Breast epithelium (tissue), 3 donors: ENCODE measurements at regions not wholly inside any gene's neighbourhood (a gene's known extent, or its start where the extent isn't known, plus 50 kb on each side); places are given as distances from the start of the nearest gene placed in this dataset.

Experiments
- POLR2A ChIP-seq: fragments of 450-650 bp; IDR thresholded peaks from one replicate; pipeline ENCODE4 v1.6.1; 2016; ENCODE audit warnings: antibody characterized with exemption, mild to moderate bottlenecking, moderate library complexity
- POLR2AphosphoS5 ChIP-seq, 3 donors: sonication (generic); formaldehyde crosslinking; IDR thresholded peaks; one replicate each; pipeline ENCODE4 v1.6.1; 2017; ENCODE audit warnings: antibody characterized with exemption in 3 of 3
- TF ChIP-seq, protein P1 (sequence below), 3 donors: fragments of 450-650 bp; IDR thresholded peaks; one replicate each; pipeline ENCODE4 v1.5.1; 2016 to 2017; ENCODE audit warnings: antibody characterized with exemption in 3 of 3, mild to moderate bottlenecking in 3 of 3, moderate library complexity in 3 of 3

DNA sequence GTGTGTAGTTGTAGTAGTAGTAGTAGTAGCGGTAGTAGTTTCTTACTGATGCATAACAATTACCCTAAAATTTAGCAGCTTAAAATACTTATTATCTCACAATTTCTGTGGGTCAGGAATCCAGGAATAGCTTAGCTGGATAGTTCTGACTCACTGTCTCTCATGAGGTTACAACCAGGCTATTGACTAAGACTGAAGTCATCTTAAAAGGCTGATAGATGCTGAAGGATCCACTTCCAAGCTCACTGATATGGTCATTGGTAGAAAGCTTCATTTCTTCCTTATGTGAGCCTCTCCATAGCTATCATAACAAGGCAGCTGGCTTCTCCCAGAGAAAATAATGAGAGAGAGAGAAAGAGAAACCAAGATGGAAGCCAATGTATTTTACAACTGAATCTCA, 147.5 kb upstream of the FBXL17 start:
- TF ChIP-seq, protein P1, sequence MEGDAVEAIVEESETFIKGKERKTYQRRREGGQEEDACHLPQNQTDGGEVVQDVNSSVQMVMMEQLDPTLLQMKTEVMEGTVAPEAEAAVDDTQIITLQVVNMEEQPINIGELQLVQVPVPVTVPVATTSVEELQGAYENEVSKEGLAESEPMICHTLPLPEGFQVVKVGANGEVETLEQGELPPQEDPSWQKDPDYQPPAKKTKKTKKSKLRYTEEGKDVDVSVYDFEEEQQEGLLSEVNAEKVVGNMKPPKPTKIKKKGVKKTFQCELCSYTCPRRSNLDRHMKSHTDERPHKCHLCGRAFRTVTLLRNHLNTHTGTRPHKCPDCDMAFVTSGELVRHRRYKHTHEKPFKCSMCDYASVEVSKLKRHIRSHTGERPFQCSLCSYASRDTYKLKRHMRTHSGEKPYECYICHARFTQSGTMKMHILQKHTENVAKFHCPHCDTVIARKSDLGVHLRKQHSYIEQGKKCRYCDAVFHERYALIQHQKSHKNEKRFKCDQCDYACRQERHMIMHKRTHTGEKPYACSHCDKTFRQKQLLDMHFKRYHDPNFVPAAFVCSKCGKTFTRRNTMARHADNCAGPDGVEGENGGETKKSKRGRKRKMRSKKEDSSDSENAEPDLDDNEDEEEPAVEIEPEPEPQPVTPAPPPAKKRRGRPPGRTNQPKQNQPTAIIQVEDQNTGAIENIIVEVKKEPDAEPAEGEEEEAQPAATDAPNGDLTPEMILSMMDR (IDR thresholded peaks at IDR 0.05) = no peak
- no peak for TF ChIP-seq POLR2AphosphoS5 (IDR thresholded peaks at IDR 0.05)
- TF ChIP-seq POLR2A = no peak
